Fibroblast of lung (primary cell): ENCODE measurements at regions not wholly inside any gene's neighbourhood (a gene's known extent, or its start where the extent isn't known, plus 50 kb on each side); places are given as distances from the start of the nearest gene placed in this dataset.

Source experiments
- EZH2 ChIP-seq: IDR thresholded peaks from 2 replicates; pipeline ENCODE4 v1.5.1; 2012; ENCODE audit warnings: low read length, control low read depth, mild to moderate bottlenecking; ENCODE audit errors: missing control alignments
- TF ChIP-seq, protein P1 (sequence below), 2 donors: IDR thresholded peaks in 1 of 2; conservative IDR thresholded peaks in 1 of 2; 1 replicate in 1 of 2; 2 replicates in 1 of 2; pipeline ENCODE4 v1.5.1; 2011 to 2012; ENCODE audit warnings: low read length in 2 of 2, control low read depth in 1 of 2, inconsistent platforms in 1 of 2, low read depth in 1 of 2, mild to moderate bottlenecking in 1 of 2

GRCh38 chr5:52620315-52620714 is 167.4 kb upstream of the ITGA1 start:
- TF ChIP-seq, protein P1, sequence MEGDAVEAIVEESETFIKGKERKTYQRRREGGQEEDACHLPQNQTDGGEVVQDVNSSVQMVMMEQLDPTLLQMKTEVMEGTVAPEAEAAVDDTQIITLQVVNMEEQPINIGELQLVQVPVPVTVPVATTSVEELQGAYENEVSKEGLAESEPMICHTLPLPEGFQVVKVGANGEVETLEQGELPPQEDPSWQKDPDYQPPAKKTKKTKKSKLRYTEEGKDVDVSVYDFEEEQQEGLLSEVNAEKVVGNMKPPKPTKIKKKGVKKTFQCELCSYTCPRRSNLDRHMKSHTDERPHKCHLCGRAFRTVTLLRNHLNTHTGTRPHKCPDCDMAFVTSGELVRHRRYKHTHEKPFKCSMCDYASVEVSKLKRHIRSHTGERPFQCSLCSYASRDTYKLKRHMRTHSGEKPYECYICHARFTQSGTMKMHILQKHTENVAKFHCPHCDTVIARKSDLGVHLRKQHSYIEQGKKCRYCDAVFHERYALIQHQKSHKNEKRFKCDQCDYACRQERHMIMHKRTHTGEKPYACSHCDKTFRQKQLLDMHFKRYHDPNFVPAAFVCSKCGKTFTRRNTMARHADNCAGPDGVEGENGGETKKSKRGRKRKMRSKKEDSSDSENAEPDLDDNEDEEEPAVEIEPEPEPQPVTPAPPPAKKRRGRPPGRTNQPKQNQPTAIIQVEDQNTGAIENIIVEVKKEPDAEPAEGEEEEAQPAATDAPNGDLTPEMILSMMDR (conservative IDR thresholded peaks at IDR 0.05 in 1 of 2, IDR thresholded peaks at IDR 0.05 in 1 of 2; ENCODE audit: low read depth in 1 of 2, low read length in 2 of 2), result no peak
- no peak for TF ChIP-seq EZH2
